BJ (cell line): ENCODE measurements at regions not wholly inside any gene's neighbourhood (a gene's known extent, or its start where the extent isn't known, plus 50 kb on each side); places are given as distances from the start of the nearest gene placed in this dataset.
"Not testable (repeated sequence)": the region's sequence is repeated elsewhere in the genome, so short reads cannot be mapped to it uniquely, and the experiment has no call there.

Source experiments
- CTCF ChIA-PET: fragments of 350-600 bp; formaldehyde crosslinking; extraction: SDS; loops from one replicate; lab custom pipeline; 2021; ENCODE audit warnings: antibody characterized with exemption, inconsistent platforms; lab: Yijun Ruan, JAX
- POLR2A ChIA-PET: fragments of 300-600 bp; sonication (Branson Sonifier 250); formaldehyde crosslinking; extraction: SDS; loops from one replicate; lab custom pipeline; 2021; ENCODE audit warnings: antibody characterized with exemption; lab: Charles Lee
- DNase-seq: peaks from one replicate; pipeline ENCODE4 v3.0.0-alpha.2; 2011; ENCODE audit warnings: low read depth
- H3K27me3 ChIP-seq: 2 replicates; pipeline ENCODE4 v1.6.0; 2011; ENCODE audit warnings: low read length; ENCODE audit not compliant: control insufficient read depth, insufficient read depth
- H3K36me3 ChIP-seq: 2 replicates; pipeline ENCODE4 v1.5.1; 2011; ENCODE audit warnings: low read length; ENCODE audit not compliant: control insufficient read depth, insufficient read depth
- H3K4me3 ChIP-seq: 2 replicates; pipeline ENCODE4 v1.5.1; 2011; ENCODE audit warnings: low read depth, mild to moderate bottlenecking, control low read depth, low read length
- TF ChIP-seq, protein P1 (sequence below): IDR thresholded peaks from 2 replicates; pipeline ENCODE4 v1.5.1; 2011; ENCODE audit warnings: low read depth, mild to moderate bottlenecking, control low read depth, inconsistent platforms, low read length, moderate library complexity; ENCODE audit not compliant: insufficient read depth

GRCh38 chr4:184959786-184960185 is 58.5 kb upstream of the HELT start:
- Histone ChIP-seq H3K36me3 (no peaks in the 10 kb centered on the region), H3K4me3 (no peak overlapping the region), H3K27me3 (no peaks in the 10 kb centered on the region)
- DNase-seq = no peak
- ChIA-PET CTCF (no interaction called here), POLR2A (no interaction called here)
- TF ChIP-seq, protein P1, sequence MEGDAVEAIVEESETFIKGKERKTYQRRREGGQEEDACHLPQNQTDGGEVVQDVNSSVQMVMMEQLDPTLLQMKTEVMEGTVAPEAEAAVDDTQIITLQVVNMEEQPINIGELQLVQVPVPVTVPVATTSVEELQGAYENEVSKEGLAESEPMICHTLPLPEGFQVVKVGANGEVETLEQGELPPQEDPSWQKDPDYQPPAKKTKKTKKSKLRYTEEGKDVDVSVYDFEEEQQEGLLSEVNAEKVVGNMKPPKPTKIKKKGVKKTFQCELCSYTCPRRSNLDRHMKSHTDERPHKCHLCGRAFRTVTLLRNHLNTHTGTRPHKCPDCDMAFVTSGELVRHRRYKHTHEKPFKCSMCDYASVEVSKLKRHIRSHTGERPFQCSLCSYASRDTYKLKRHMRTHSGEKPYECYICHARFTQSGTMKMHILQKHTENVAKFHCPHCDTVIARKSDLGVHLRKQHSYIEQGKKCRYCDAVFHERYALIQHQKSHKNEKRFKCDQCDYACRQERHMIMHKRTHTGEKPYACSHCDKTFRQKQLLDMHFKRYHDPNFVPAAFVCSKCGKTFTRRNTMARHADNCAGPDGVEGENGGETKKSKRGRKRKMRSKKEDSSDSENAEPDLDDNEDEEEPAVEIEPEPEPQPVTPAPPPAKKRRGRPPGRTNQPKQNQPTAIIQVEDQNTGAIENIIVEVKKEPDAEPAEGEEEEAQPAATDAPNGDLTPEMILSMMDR = no peak

- CTCF ChIA-PET = no interaction called here
Measured at GRCh38 chr4:184960505-184960971, 57.8 kb upstream of the HELT start.

DNA sequence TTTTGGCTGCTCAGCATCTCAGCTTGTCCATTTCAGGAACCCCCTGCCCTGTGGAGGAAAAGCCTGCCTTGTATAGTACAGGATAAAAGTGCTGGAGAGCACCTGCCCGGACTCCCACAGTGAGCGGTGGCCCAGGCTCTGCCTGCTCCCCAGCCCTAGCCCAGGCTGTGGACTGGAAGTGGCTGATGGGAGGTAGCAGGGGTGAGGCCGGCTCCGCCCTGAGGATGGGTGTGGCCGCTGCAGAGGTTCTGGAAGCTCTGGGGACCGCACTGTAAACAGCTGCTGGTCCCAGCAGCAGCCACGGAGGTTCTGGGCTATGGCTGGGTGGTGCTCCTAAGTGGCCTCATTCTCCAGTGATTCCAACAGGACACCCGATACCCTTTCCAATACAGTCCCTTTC is 56.6 kb upstream of the HELT start:
- no peak for DNase-seq
- H3K4me3 ChIP-seq = no peak overlapping the region
- H3K36me3 ChIP-seq = no peaks in the 10 kb centered on the region
- H3K27me3 ChIP-seq = no peaks in the 10 kb centered on the region
- TF ChIP-seq, protein P1 = no peak
- CTCF ChIA-PET = no interaction called here
- POLR2A ChIA-PET = no interaction called here

More at GRCh38 chr4:184960505-184960971, 57.8 kb upstream of the HELT start:
- Histone ChIP-seq H3K27me3 (no peaks in the 10 kb centered on the region), H3K36me3 (no peaks in the 10 kb centered on the region), H3K4me3 (no peak overlapping the region)
- DNase-seq = no peak
- TF ChIP-seq, protein P1 = no peak
- POLR2A ChIA-PET = no interaction called here

DNA sequence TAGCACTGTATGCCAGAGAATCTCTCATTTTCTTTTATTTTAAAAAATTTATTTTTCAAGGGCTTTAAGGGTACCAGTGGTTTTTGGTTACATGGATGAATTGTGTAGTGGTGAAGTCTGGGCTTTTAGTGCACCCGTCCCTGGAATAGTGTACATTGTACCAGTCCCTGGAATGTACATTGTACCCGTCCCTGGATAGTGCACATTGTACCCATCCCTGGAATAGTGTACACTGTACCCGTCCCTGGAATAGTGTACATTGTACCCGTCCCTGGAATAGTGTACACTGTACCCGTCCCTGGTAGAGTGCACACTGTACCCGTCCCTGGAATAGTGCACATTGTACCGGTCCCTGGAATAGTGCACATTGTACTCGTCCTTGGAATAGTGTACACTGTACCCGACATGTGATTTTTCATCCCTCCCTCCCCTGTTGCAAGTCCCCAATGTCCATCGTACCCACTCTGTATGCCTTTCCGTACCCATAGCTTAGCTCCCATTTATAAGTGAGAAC is 56.1 kb upstream of the HELT start:
- no peak overlapping the region for H3K4me3 ChIP-seq
- H3K36me3 ChIP-seq = no peaks in the 10 kb centered on the region
- TF ChIP-seq, protein P1 = no peak
- DNase-seq = no peak
- ChIA-PET CTCF (no interaction called here), POLR2A (no interaction called here)
- H3K27me3 ChIP-seq = no peaks in the 10 kb centered on the region

GRCh38 chr4:184965230-184966050 is 52.9 kb upstream of the HELT start:
- H3K27me3 ChIP-seq, CTCF ChIA-PET, POLR2A ChIA-PET, H3K4me3 ChIP-seq, DNase-seq, H3K36me3 ChIP-seq: not testable (repeated sequence)

GRCh38 chr4:184966051-184966691 is 52.1 kb upstream of the HELT start:
- POLR2A ChIA-PET, DNase-seq, H3K4me3 ChIP-seq, H3K36me3 ChIP-seq, H3K27me3 ChIP-seq, CTCF ChIA-PET: not testable (repeated sequence)

DNA sequence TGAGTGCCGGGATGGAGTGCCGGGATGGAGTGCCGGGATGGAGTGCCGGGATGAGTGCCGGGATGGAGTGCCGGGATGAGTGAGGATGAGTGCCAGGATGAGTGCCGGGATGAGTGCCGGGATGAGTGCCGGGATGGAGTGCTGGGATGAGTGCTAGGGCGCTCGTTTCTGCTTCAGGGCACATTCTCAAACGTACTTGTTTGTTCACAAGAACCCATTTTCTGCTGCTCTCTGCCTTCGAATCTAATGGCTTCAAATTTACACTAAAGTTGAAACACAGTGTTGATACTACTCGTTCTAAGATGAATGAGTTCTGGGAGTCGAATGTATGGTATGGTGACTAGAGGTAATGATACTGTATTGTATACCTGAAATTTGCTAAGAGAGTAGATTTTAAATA is 50.6 kb upstream of the HELT start:
- CTCF ChIA-PET, DNase-seq, H3K36me3 ChIP-seq, H3K27me3 ChIP-seq, H3K4me3 ChIP-seq, POLR2A ChIA-PET: not testable (repeated sequence)
